Fibroblast of lung (primary cell): ENCODE measurements at regions not wholly inside any gene's neighbourhood (a gene's known extent, or its start where the extent isn't known, plus 50 kb on each side); places are given as distances from the start of the nearest gene placed in this dataset.

Experiments
- DNase-seq, 2 donors: peaks; one replicate each; pipeline versions ENCODE4 v3.0.0 to v3.0.0-alpha.2; 2010; ENCODE audit warnings: low read depth in 2 of 2
- H2AFZ ChIP-seq: 2 replicates; pipeline ENCODE4 v1.5.1; 2012; ENCODE audit warnings: low read length, control low read depth, inconsistent platforms
- H3K27ac ChIP-seq: 2 replicates; pipeline ENCODE4 v1.5.1; 2011; ENCODE audit warnings: low read length, control low read depth; ENCODE audit not compliant: insufficient read depth
- H3K27me3 ChIP-seq: 2 replicates; pipeline ENCODE4 v1.5.1; 2011; ENCODE audit warnings: mild to moderate bottlenecking, low read length; ENCODE audit not compliant: control insufficient read depth, insufficient read depth
- H3K36me3 ChIP-seq: 2 replicates; pipeline ENCODE4 v1.5.1; 2011; ENCODE audit warnings: low read length; ENCODE audit not compliant: control insufficient read depth, insufficient read depth
- H3K4me1 ChIP-seq: 2 replicates; pipeline ENCODE4 v1.5.1; 2011; ENCODE audit warnings: low read length; ENCODE audit not compliant: control insufficient read depth, insufficient read depth; ENCODE audit errors: extremely low read depth
- H3K4me2 ChIP-seq: 2 replicates; pipeline ENCODE4 v1.5.1; 2011; ENCODE audit warnings: low read length, control low read depth; ENCODE audit not compliant: insufficient read depth; ENCODE audit errors: extremely low read depth
- H3K4me3 ChIP-seq, 4 experiments: fragments of 200-600 bp in 1 of 4; sonication (generic) in 1 of 4; replicated peaks in 1 of 4; 2 replicates each; pipeline ENCODE4 v1.5.1; 2011 to 2016; ENCODE audit warnings: low read length in 4 of 4, low read depth in 3 of 4, mild to moderate bottlenecking in 3 of 4, control low read depth in 2 of 4, inconsistent platforms in 1 of 4, mixed read lengths in 1 of 4; ENCODE audit not compliant: insufficient read depth in 1 of 4; ENCODE audit errors: control extremely low read depth in 1 of 4
- H3K79me2 ChIP-seq: 2 replicates; pipeline ENCODE4 v1.5.1; 2012; ENCODE audit warnings: mild to moderate bottlenecking, low read length, inconsistent platforms; ENCODE audit not compliant: control insufficient read depth, insufficient read depth
- H3K9ac ChIP-seq: 2 replicates; pipeline ENCODE4 v1.5.1; 2011; ENCODE audit warnings: mild to moderate bottlenecking, low read length, control low read depth; ENCODE audit not compliant: insufficient read depth
- H3K9me3 ChIP-seq: 2 replicates; pipeline ENCODE4 v1.5.1; 2012; ENCODE audit warnings: low read depth, low read length; ENCODE audit not compliant: control insufficient read depth, insufficient read depth
- H4K20me1 ChIP-seq: 2 replicates; pipeline ENCODE4 v1.5.1; 2011; ENCODE audit warnings: low read length; ENCODE audit not compliant: control insufficient read depth, insufficient read depth; ENCODE audit errors: extremely low read depth
- CTCF ChIP-seq, 2 donors: IDR thresholded peaks in 1 of 2; conservative IDR thresholded peaks in 1 of 2; 1 replicate in 1 of 2; 2 replicates in 1 of 2; pipeline ENCODE4 v1.5.1; 2011 to 2012; ENCODE audit warnings: low read length in 2 of 2, control low read depth in 1 of 2, inconsistent platforms in 1 of 2, low read depth in 1 of 2, mild to moderate bottlenecking in 1 of 2
- EZH2 ChIP-seq: IDR thresholded peaks from 2 replicates; pipeline ENCODE4 v1.5.1; 2012; ENCODE audit warnings: low read length, control low read depth, mild to moderate bottlenecking; ENCODE audit errors: missing control alignments

- Histone ChIP-seq H3K4me1 (no peaks in the 10 kb centered on the region), H4K20me1 (no peaks in the 10 kb centered on the region), H3K36me3 (no peaks in the 10 kb centered on the region), H3K27ac (no peak overlapping the region), H3K9me3 (no peaks in the 10 kb centered on the region), H3K27me3 (no peaks in the 10 kb centered on the region), H3K4me3 (no peak overlapping the region), H3K9ac (no peak overlapping the region), H3K79me2 (no peaks in the 10 kb centered on the region), H2AFZ (no peak overlapping the region), H3K4me2 (no peak overlapping the region)
- peak in 1 of 2 donors; percentile 55 for DNase-seq
- TF ChIP-seq CTCF (conservative IDR thresholded peaks at IDR 0.05 in 1 of 2, IDR thresholded peaks at IDR 0.05 in 1 of 2; ENCODE audit: low read depth in 1 of 2, low read length in 2 of 2) (no peak), EZH2 (no peak)
Observed at GRCh38 chr7:127530148-127530547, 55.2 kb downstream of the GCC1 start.

GRCh38 chr7:127527561-127527960 is 57.8 kb downstream of the GCC1 start:
- TF ChIP-seq EZH2 (no peak), CTCF (conservative IDR thresholded peaks at IDR 0.05 in 1 of 2, IDR thresholded peaks at IDR 0.05 in 1 of 2; ENCODE audit: low read depth in 1 of 2, low read length in 2 of 2) (no peak)

GRCh38 chr7:127525866-127526480 is 59.4 kb downstream of the GCC1 start:
- Histone ChIP-seq H3K4me2 (no peak overlapping the region), H3K27me3 (no peaks in the 10 kb centered on the region)

More at GRCh38 chr7:127527561-127527960, 57.8 kb downstream of the GCC1 start:
- H3K79me2 ChIP-seq, result no peaks in the 10 kb centered on the region
- H2AFZ ChIP-seq, result no peak overlapping the region
- no peak overlapping the region for H3K4me2 ChIP-seq
- no peaks in the 10 kb centered on the region for H4K20me1 ChIP-seq
- H3K27me3 ChIP-seq, result no peaks in the 10 kb centered on the region
- H3K4me1 ChIP-seq, result no peaks in the 10 kb centered on the region
- H3K9me3 ChIP-seq, result no peaks in the 10 kb centered on the region
- H3K36me3 ChIP-seq, result no peaks in the 10 kb centered on the region
- no peak for DNase-seq
- H3K4me3 ChIP-seq, result no peak overlapping the region
- H3K9ac ChIP-seq, result no peak overlapping the region
- no peak overlapping the region for H3K27ac ChIP-seq

More at GRCh38 chr7:127525866-127526480, 59.4 kb downstream of the GCC1 start:
- no peaks in the 10 kb centered on the region for H3K79me2 ChIP-seq
- H3K9me3 ChIP-seq, result no peaks in the 10 kb centered on the region
- H4K20me1 ChIP-seq, result no peaks in the 10 kb centered on the region
- H3K9ac ChIP-seq, result no peak overlapping the region
- H3K36me3 ChIP-seq, result no peaks in the 10 kb centered on the region
- no peak overlapping the region for H2AFZ ChIP-seq
- H3K4me3 ChIP-seq, result no peak overlapping the region
- H3K27ac ChIP-seq, result no peak overlapping the region
- TF ChIP-seq CTCF (conservative IDR thresholded peaks at IDR 0.05 in 1 of 2, IDR thresholded peaks at IDR 0.05 in 1 of 2; ENCODE audit: low read depth in 1 of 2, low read length in 2 of 2) (no peak), EZH2 (no peak)
- no peaks in the 10 kb centered on the region for H3K4me1 ChIP-seq
- DNase-seq, result no peak
